ENCODE measurements at regions not wholly inside any gene's neighbourhood (a gene's known extent, or its start where the extent isn't known, plus 50 kb on each side); places are given as distances from the start of the nearest gene placed in this dataset.

- TF ChIP-seq GZF1 (CRISPR knock-in tag; IDR thresholded peaks at IDR 0.05) = no peak
- TF ChIP-seq NFRKB (IDR thresholded peaks at IDR 0.05) = no peak
- TF ChIP-seq NFE2L2 (IDR thresholded peaks at IDR 0.05; ENCODE audit: low read length) = no peak
- TF ChIP-seq, protein P1, sequence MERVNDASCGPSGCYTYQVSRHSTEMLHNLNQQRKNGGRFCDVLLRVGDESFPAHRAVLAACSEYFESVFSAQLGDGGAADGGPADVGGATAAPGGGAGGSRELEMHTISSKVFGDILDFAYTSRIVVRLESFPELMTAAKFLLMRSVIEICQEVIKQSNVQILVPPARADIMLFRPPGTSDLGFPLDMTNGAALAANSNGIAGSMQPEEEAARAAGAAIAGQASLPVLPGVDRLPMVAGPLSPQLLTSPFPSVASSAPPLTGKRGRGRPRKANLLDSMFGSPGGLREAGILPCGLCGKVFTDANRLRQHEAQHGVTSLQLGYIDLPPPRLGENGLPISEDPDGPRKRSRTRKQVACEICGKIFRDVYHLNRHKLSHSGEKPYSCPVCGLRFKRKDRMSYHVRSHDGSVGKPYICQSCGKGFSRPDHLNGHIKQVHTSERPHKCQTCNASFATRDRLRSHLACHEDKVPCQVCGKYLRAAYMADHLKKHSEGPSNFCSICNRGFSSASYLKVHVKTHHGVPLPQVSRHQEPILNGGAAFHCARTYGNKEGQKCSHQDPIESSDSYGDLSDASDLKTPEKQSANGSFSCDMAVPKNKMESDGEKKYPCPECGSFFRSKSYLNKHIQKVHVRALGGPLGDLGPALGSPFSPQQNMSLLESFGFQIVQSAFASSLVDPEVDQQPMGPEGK (CRISPR knock-in tag; IDR thresholded peaks at IDR 0.05) = no peak
- TF ChIP-seq FOXP1 (IDR thresholded peaks at IDR 0.05) = no peak
- TF ChIP-seq FOXP1 (CRISPR knock-in tag; IDR thresholded peaks at IDR 0.05) = no peak
- TF ChIP-seq NBN (conservative IDR thresholded peaks at IDR 0.05) = no peak
- no peak for TF ChIP-seq ZNF383 (CRISPR knock-in tag; IDR thresholded peaks at IDR 0.05; ENCODE audit: borderline replicate concordance)
- no peak for TF ChIP-seq NFE2 (CRISPR knock-in tag; IDR thresholded peaks at IDR 0.05)
These were observed 588.0 kb upstream of the LRRN3 start (continued) for GRCh38 chr7:110502888-110503465.

- Histone ChIP-seq H3K4me2 (ENCODE audit: low read depth, low read length) (no peak overlapping the region), H4K20me1 (ENCODE audit: insufficient read depth, low read length) (no peaks in the 10 kb centered on the region), H3K9me3 (ENCODE audit: low read length) (no peaks in the 10 kb centered on the region), H3K4me1 (ENCODE audit: insufficient read depth, low read length) (no peaks in the 10 kb centered on the region), H3K27me3 (ENCODE audit: control insufficient read depth in 1 of 2, insufficient read depth in 2 of 2, low read length in 2 of 2) (no peaks in the 10 kb centered on the region), H3K9ac (ENCODE audit: insufficient read depth, low read depth, low read length) (no peak overlapping the region), H3K4me3 (replicated peaks in 1 of 3; ENCODE audit: insufficient read depth in 1 of 3, low read depth in 2 of 3, low read length in 3 of 3) (no peak overlapping the region), H2AFZ (ENCODE audit: low read length) (no peak overlapping the region), H3K27ac (ENCODE audit: extremely low read length, insufficient read depth, low read length) (no peak overlapping the region), H3K79me2 (ENCODE audit: insufficient read depth, low read length) (no peaks in the 10 kb centered on the region), H3K36me3 (replicated peaks in 1 of 2; ENCODE audit: control insufficient read depth in 1 of 2, insufficient read depth in 2 of 2, low read length in 2 of 2) (no peaks in the 10 kb centered on the region)
- no TSS peak for BruUV-seq (replicated peaks)
- ChIA-PET POLR2A (no interaction called here), CTCF (ENCODE audit: low intra/inter-chr PET ratio, low total read pairs) (no interaction called here)
- DNase-seq (ENCODE audit: low spot score) (no peak), ATAC-seq (no peak), FAIRE-seq (no peak)
- WGBS (ENCODE audit: low lambda C conversion rate) = 5% methylated on average over 1 of the region's 1 CpG
- in situ Hi-C loops (cut with HindIII; ENCODE audit: extremely low pct_ligation_motif_present, low pct_unique_long_range_greater_than_20kb) (no loop called here), intact Hi-C loops (cut with micrococcal nuclease; ENCODE audit: unreplicated experiment) (no loop called here)
- no peak for TF ChIP-seq ERF (CRISPR knock-in tag; IDR thresholded peaks at IDR 0.05)
- peak; percentile 25; the same call in 1 of the 2 replicates for TF ChIP-seq ATF7 (IDR thresholded peaks at IDR 0.05)
- no peak for TF ChIP-seq ATF7 (CRISPR knock-in tag; IDR thresholded peaks at IDR 0.05)
These were observed 583.6 kb upstream of the LRRN3 start for GRCh38 chr7:110507369-110507768.
